SJSA1 (cell line): ENCODE measurements at regions not wholly inside any gene's neighbourhood (a gene's known extent, or its start where the extent isn't known, plus 50 kb on each side); places are given as distances from the start of the nearest gene placed in this dataset.

Experiments
- DNase-seq, 2 experiments: peaks; one replicate each; pipeline ENCODE4 v3.0.0-alpha.2; 2015 to 2020; ENCODE audit warnings: low spot score in 2 of 2, low read depth in 1 of 2
- H3K27ac ChIP-seq: fragments of 250-450 bp; sonication (Bioruptor Pico); 2 replicates; pipeline ENCODE4 v1.5.1; 2020; ENCODE audit warnings: mild to moderate bottlenecking, moderate library complexity
- H3K27me3 ChIP-seq: fragments of 250-450 bp; sonication (Bioruptor Pico); replicated peaks from 2 replicates; pipeline ENCODE4 v1.5.1; 2020; ENCODE audit warnings: mild to moderate bottlenecking, moderate library complexity
- H3K36me3 ChIP-seq: fragments of 250-450 bp; sonication (Bioruptor Pico); 2 replicates; pipeline ENCODE4 v1.5.1; 2020; ENCODE audit warnings: mild to moderate bottlenecking
- H3K4me1 ChIP-seq: fragments of 250-450 bp; sonication (Bioruptor Pico); replicated peaks from 2 replicates; pipeline ENCODE4 v1.6.1; 2021; ENCODE audit warnings: mild to moderate bottlenecking
- H3K4me3 ChIP-seq: fragments of 250-450 bp; sonication (Bioruptor Pico); 2 replicates; pipeline ENCODE4 v1.5.1; 2020; ENCODE audit warnings: mild to moderate bottlenecking
- H3K9me3 ChIP-seq: fragments of 250-450 bp; sonication (Bioruptor Pico); replicated peaks from 2 replicates; pipeline ENCODE4 v1.5.1; 2020; ENCODE audit warnings: mild to moderate bottlenecking

GRCh38 chr3:127033171-127033570, 50.3 kb downstream of the PLXNA1 start:
- no peak for DNase-seq
- no peak overlapping the region for H3K4me3 ChIP-seq
- no peaks in the 10 kb centered on the region for H3K27me3 ChIP-seq
- H3K9me3 ChIP-seq, result no peaks in the 10 kb centered on the region
- peaks cover 56% of the 10 kb centered on the region for H3K36me3 ChIP-seq
- H3K27ac ChIP-seq, result no peak overlapping the region
- no peaks in the 10 kb centered on the region for H3K4me1 ChIP-seq

- no peak for DNase-seq
These were observed 50.9 kb downstream of the PLXNA1 start for GRCh38 chr3:127033786-127034185.

GRCh38 chr3:127034195-127034989, 51.5 kb downstream of the PLXNA1 start:
- Histone ChIP-seq H3K9me3 (no peaks in the 10 kb centered on the region), H3K27me3 (no peaks in the 10 kb centered on the region), H3K4me3 (no peak overlapping the region), H3K36me3 (peaks cover 44% of the 10 kb centered on the region), H3K4me1 (no peaks in the 10 kb centered on the region), H3K27ac (no peak overlapping the region)
- DNase-seq, result no peak

More at GRCh38 chr3:127033786-127034185, 50.9 kb downstream of the PLXNA1 start:
- Histone ChIP-seq H3K9me3 (no peaks in the 10 kb centered on the region), H3K36me3 (peaks cover 50% of the 10 kb centered on the region), H3K4me3 (no peak overlapping the region), H3K27me3 (no peaks in the 10 kb centered on the region), H3K4me1 (no peaks in the 10 kb centered on the region), H3K27ac (no peak overlapping the region)

- DNase-seq, result no peak
- H3K27ac ChIP-seq, result no peak overlapping the region
- no peaks in the 10 kb centered on the region for H3K4me1 ChIP-seq
- no peaks in the 10 kb centered on the region for H3K27me3 ChIP-seq
- H3K9me3 ChIP-seq, result no peaks in the 10 kb centered on the region
- peaks cover 37% of the 10 kb centered on the region for H3K36me3 ChIP-seq
- H3K4me3 ChIP-seq, result no peak overlapping the region
These were observed 52.2 kb downstream of the PLXNA1 start for GRCh38 chr3:127034990-127035652.

GRCh38 chr3:127035677-127036076, 52.8 kb downstream of the PLXNA1 start:
- H3K4me3 ChIP-seq, result no peak overlapping the region
- H3K4me1 ChIP-seq, result no peaks in the 10 kb centered on the region
- no peaks in the 10 kb centered on the region for H3K27me3 ChIP-seq
- peaks cover 31% of the 10 kb centered on the region for H3K36me3 ChIP-seq
- H3K27ac ChIP-seq, result no peak overlapping the region
- DNase-seq, result no peak
- no peaks in the 10 kb centered on the region for H3K9me3 ChIP-seq

GRCh38 chr3:127036209-127037020, 53.5 kb downstream of the PLXNA1 start:
- H3K4me3 ChIP-seq, result no peak overlapping the region
- DNase-seq, result no peak
- peaks cover 24% of the 10 kb centered on the region for H3K36me3 ChIP-seq
- no peaks in the 10 kb centered on the region for H3K4me1 ChIP-seq
- H3K27me3 ChIP-seq, result no peaks in the 10 kb centered on the region
- no peak overlapping the region for H3K27ac ChIP-seq
- H3K9me3 ChIP-seq, result no peaks in the 10 kb centered on the region

- no peak for DNase-seq
- H3K27ac ChIP-seq, result no peak overlapping the region
These were observed 54.1 kb downstream of the PLXNA1 start for GRCh38 chr3:127037021-127037400.

GRCh38 chr3:127037418-127037841, 54.5 kb downstream of the PLXNA1 start:
- no peaks in the 10 kb centered on the region for H3K9me3 ChIP-seq
- no peak for DNase-seq
- no peaks in the 10 kb centered on the region for H3K4me1 ChIP-seq

More at GRCh38 chr3:127037021-127037400, 54.1 kb downstream of the PLXNA1 start:
- Histone ChIP-seq H3K9me3 (no peaks in the 10 kb centered on the region), H3K4me3 (no peak overlapping the region), H3K4me1 (no peaks in the 10 kb centered on the region), H3K36me3 (peaks cover 18% of the 10 kb centered on the region), H3K27me3 (no peaks in the 10 kb centered on the region)

GRCh38 chr3:127037971-127038446, 55.1 kb downstream of the PLXNA1 start:
- DNase-seq, result no peak
- Histone ChIP-seq H3K4me1 (no peaks in the 10 kb centered on the region), H3K9me3 (no peaks in the 10 kb centered on the region), H3K36me3 (peaks cover 11% of the 10 kb centered on the region), H3K27me3 (no peaks in the 10 kb centered on the region), H3K4me3 (no peak overlapping the region), H3K27ac (no peak overlapping the region)

More at GRCh38 chr3:127037418-127037841, 54.5 kb downstream of the PLXNA1 start:
- H3K4me3 ChIP-seq, result no peak overlapping the region
- H3K27me3 ChIP-seq, result no peaks in the 10 kb centered on the region
- peaks cover 15% of the 10 kb centered on the region for H3K36me3 ChIP-seq
- no peak overlapping the region for H3K27ac ChIP-seq

GRCh38 chr3:127038466-127038865, 55.6 kb downstream of the PLXNA1 start:
- no peaks in the 10 kb centered on the region for H3K4me1 ChIP-seq
- no peak for DNase-seq
- H3K9me3 ChIP-seq, result no peaks in the 10 kb centered on the region
- no peaks in the 10 kb centered on the region for H3K27me3 ChIP-seq
- H3K36me3 ChIP-seq, result peaks cover 6% of the 10 kb centered on the region
- no peak overlapping the region for H3K4me3 ChIP-seq
- no peak overlapping the region for H3K27ac ChIP-seq

GRCh38 chr3:127038923-127039581, 56.1 kb downstream of the PLXNA1 start:
- Histone ChIP-seq H3K9me3 (no peaks in the 10 kb centered on the region), H3K27ac (no peak overlapping the region), H3K4me3 (no peak overlapping the region), H3K36me3 (peaks cover under 1% of the 10 kb centered on the region; the same call in 1 of the 2 replicates), H3K4me1 (no peaks in the 10 kb centered on the region), H3K27me3 (no peaks in the 10 kb centered on the region)
- no peak for DNase-seq

- H3K4me3 ChIP-seq, result no peak overlapping the region
- H3K27ac ChIP-seq, result no peak overlapping the region
- H3K4me1 ChIP-seq, result no peaks in the 10 kb centered on the region
These were observed 56.8 kb downstream of the PLXNA1 start for GRCh38 chr3:127039719-127040118.

GRCh38 chr3:127040216-127040615, 57.3 kb downstream of the PLXNA1 start:
- no peak overlapping the region for H3K27ac ChIP-seq
- no peaks in the 10 kb centered on the region for H3K36me3 ChIP-seq
- no peak for DNase-seq
- H3K4me1 ChIP-seq, result no peaks in the 10 kb centered on the region
- no peak overlapping the region for H3K4me3 ChIP-seq
- H3K27me3 ChIP-seq, result no peaks in the 10 kb centered on the region
- no peaks in the 10 kb centered on the region for H3K9me3 ChIP-seq

More at GRCh38 chr3:127039719-127040118, 56.8 kb downstream of the PLXNA1 start:
- no peaks in the 10 kb centered on the region for H3K9me3 ChIP-seq
- H3K36me3 ChIP-seq, result no peaks in the 10 kb centered on the region
- no peaks in the 10 kb centered on the region for H3K27me3 ChIP-seq
- DNase-seq, result no peak
